T-helper 2 cell (primary cell): ENCODE measurements at regions not wholly inside any gene's neighbourhood (a gene's known extent, or its start where the extent isn't known, plus 50 kb on each side); places are given as distances from the start of the nearest gene placed in this dataset.
"Not testable (repeated sequence)": the region's sequence is repeated elsewhere in the genome, so short reads cannot be mapped to it uniquely, and the experiment has no call there.

Experiments
- DNase-seq, 5 experiments: peaks; one replicate each; pipeline versions ENCODE4 v3.0.0 to v3.0.0-alpha.2; 2012 to 2022

- DNase-seq: peak in 2 of 5 experiments; percentile 10 to 43
Observed at GRCh38 chr2:224650815-224651439, 65.2 kb downstream of the CCDC195 start.

- not testable (repeated sequence) for DNase-seq
Observed at GRCh38 chr2:224647684-224648083, 62.5 kb upstream of the CUL3 start.

- peak in 1 of 5 experiments; percentile 19 for DNase-seq
Observed at GRCh38 chr2:224646242-224646846, 61.2 kb upstream of the CUL3 start.

- DNase-seq: no peak
Observed at GRCh38 chr2:224645722-224646121, 60.6 kb upstream of the CUL3 start.

GRCh38 chr2:224640679-224641078 lies 55.5 kb upstream of the CUL3 start:
- DNase-seq: no peak

- peak in 1 of 5 experiments; percentile 32 for DNase-seq
Observed at GRCh38 chr2:224638301-224638823, 53.2 kb upstream of the CUL3 start.
